ENCODE measurements at regions not wholly inside any gene's neighbourhood (a gene's known extent, or its start where the extent isn't known, plus 50 kb on each side); places are given as distances from the start of the nearest gene placed in this dataset.

GRCh38 chr3:187889106-187889505 is 143.8 kb upstream of the BCL6 start:
- no peak for TF ChIP-seq REST (IDR thresholded peaks at IDR 0.05; ENCODE audit: low read depth)
- TF ChIP-seq CTCF (IDR thresholded peaks at IDR 0.05 in 2 of 3, conservative IDR thresholded peaks at IDR 0.05 in 1 of 3; ENCODE audit: borderline replicate concordance in 1 of 3, insufficient read depth in 1 of 3, low read depth in 2 of 3, low read length in 2 of 3) = no peak
- TF ChIP-seq POLR2A (IDR thresholded peaks at IDR 0.05; ENCODE audit: borderline replicate concordance, extremely low read depth, insufficient read depth, insufficient read length) = no peak
- TF ChIP-seq CEBPB (IDR thresholded peaks at IDR 0.05; ENCODE audit: low read depth) = no peak
- no peak for TF ChIP-seq JUND (IDR thresholded peaks at IDR 0.05)
- no peak for TF ChIP-seq SP1 (IDR thresholded peaks at IDR 0.05; ENCODE audit: low read depth)
- no peak for TF ChIP-seq EGR1 (IDR thresholded peaks at IDR 0.05; ENCODE audit: low read depth)
- no peak for TF ChIP-seq POLR2AphosphoS5 (IDR thresholded peaks at IDR 0.05; ENCODE audit: low read depth, low read length)
- TF ChIP-seq ZFX (IDR thresholded peaks at IDR 0.05) = no peak
- no peak for TF ChIP-seq EZH2 (IDR thresholded peaks at IDR 0.05)
- TF ChIP-seq EZH2phosphoT487 (IDR thresholded peaks at IDR 0.05; ENCODE audit: borderline replicate concordance) = no peak
- no peak for TF ChIP-seq ATF3 (IDR thresholded peaks at IDR 0.05)
- no peak for TF ChIP-seq SIN3A (IDR thresholded peaks at IDR 0.05; ENCODE audit: low read depth)
- TF ChIP-seq FOSL1 (IDR thresholded peaks at IDR 0.05; ENCODE audit: low read depth) = no peak

All from HCT116 (cell line).